Heart right ventricle (tissue), 16 donors: ENCODE measurements at regions not wholly inside any gene's neighbourhood (a gene's known extent, or its start where the extent isn't known, plus 50 kb on each side); places are given as distances from the start of the nearest gene placed in this dataset.

Experiments used
- ATAC-seq, 8 donors: fragments of 200-7000 bp; cut with Tn5 transposase; one replicate each; pipeline ENCODE4 v1.9.1; 2020; ENCODE audit warnings: mild to moderate bottlenecking in 8 of 8, moderate library complexity in 8 of 8, moderate number of reproducible peaks in 1 of 8
- DNase-seq, 2 donors: peaks; one replicate each; pipeline ENCODE4 v3.0.0-alpha.2; 2020
- H3K27ac ChIP-seq, 10 donors: fragments of 200-600 bp; sonication (generic) in 2 of 10; one replicate each; pipeline versions ENCODE4 v1.5.0 to v1.8.0; 2020 to 2022; ENCODE audit warnings: mild to moderate bottlenecking in 3 of 10
- H3K27me3 ChIP-seq, 7 donors: fragments of 200-600 bp; one replicate each; pipeline ENCODE4 v1.8.0; 2021 to 2022; ENCODE audit warnings: mild to moderate bottlenecking in 2 of 7
- H3K36me3 ChIP-seq, 9 donors: fragments of 200-600 bp; sonication (generic) in 1 of 9; one replicate each; pipeline versions ENCODE4 v1.5.0 to v1.8.0; 2020 to 2022; ENCODE audit warnings: mild to moderate bottlenecking in 2 of 9
- H3K4me1 ChIP-seq, 9 donors: fragments of 200-600 bp; sonication (generic) in 1 of 9; one replicate each; pipeline versions ENCODE4 v1.5.0 to v1.8.0; 2020 to 2022; ENCODE audit warnings: mild to moderate bottlenecking in 4 of 9
- H3K4me3 ChIP-seq, 10 donors: fragments of 200-600 bp; sonication (generic) in 2 of 10; one replicate each; pipeline versions ENCODE4 v1.5.0 to v1.8.0; 2020 to 2022; ENCODE audit warnings: mild to moderate bottlenecking in 7 of 10, moderate library complexity in 2 of 10
- H3K9me3 ChIP-seq, 11 donors: fragments of 200-600 bp in 10 of 11; sonication (generic) in 2 of 11; one replicate each; pipeline versions ENCODE4 v1.5.0 to v1.8.0; 2013 to 2022; ENCODE audit warnings: mild to moderate bottlenecking in 2 of 11, control low read depth in 1 of 11, moderate library complexity in 1 of 11
- WGBS, 2 donors: extraction: QIAGEN DNeasy Blood & Tissue Kit; methylation state at CpG; one replicate each; pipeline ENCODE4 v1.1.7; 2013; ENCODE audit warnings: inconsistent platforms in 1 of 2; 5-methylcytosine and 5-hydroxymethylcytosine counted together
- intact Hi-C, 10 donors: fragments of 100-400 bp; cut with DNase I; formaldehyde crosslinking; loops; one replicate each; pipeline versions ENCODE4 v1.11.1 to v1.14.2; 2022
- TF ChIP-seq, protein P1 (sequence below), 9 donors: fragments of 200-600 bp; sonication (generic) in 2 of 9; IDR thresholded peaks; one replicate each; pipeline versions ENCODE4 v1.5.0 to v1.8.0; 2021 to 2022; ENCODE audit warnings: antibody characterized with exemption in 9 of 9, mild to moderate bottlenecking in 5 of 9, moderate library complexity in 1 of 9
- donor health status: Arrhythmogenic right ventricular cardiomyopathy.
- donor health status: ischemic (EF 13 %, LVEDD 7.1; RV severe dilation, severe dysfunction).
- donor health status: healthy with polysubstance abuse.
- donor health status: DM: no; HTN: yes; CAD: no.
- donor health status: DM: no; HTN: no; CAD: no.
- donor health status: ischemic (EF 25% LVEDD 6.9; RV normal size, moderate dysfunction).
- donor health status: ischemic (EF 25% LVEDD 5.7; RV mildly dilated, moderate dysfunction).
- donor health status: healthy.
- donor health status: DM: yes; HTN: yes; CAD: no.
- donor health status: Ischemic cardiomyopathy.
- donor health status: ischemic (EF 35%, LVEDD 5.7; RV mildly dilated, moderate dysfunction).
- donor health status: nonischemic (EF 11% LVEDD 7.7; RV severe dilation, severe dysfunction).
- donor health status: DM: yes; HTN: yes; CAD: no.
- donor health status: PGD.
- donor health status: ischemic (EF 29% LVEDD 5.4; RV normal size, mild dysfunction).
- donor health status: nonischemic (EF 23%, LVEDD 6.1; RV moderate dilation, normal function).

DNA sequence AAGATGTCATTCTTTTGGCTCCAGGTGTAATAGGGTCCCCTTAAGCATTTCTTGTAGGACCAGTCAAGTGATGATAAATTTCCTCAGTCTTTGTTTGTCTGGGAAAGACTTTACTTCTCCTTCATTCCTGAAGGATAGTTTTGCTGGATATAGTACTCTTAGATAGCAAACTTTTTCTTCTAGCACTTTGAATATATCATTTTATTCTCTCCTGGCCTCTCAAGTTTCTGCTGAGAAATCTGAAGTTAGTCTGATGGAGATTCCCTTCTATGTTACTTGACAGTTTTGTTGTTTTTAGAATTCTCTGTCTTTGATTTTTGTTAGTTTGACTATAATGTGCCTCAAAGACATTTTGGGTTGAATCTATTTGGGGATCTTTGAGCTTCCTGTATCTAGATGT is 181.2 kb upstream of the HES1 start:
- Histone ChIP-seq H3K4me3 (no peak overlapping the region), H3K4me1 (no peaks in the 10 kb centered on the region), H3K36me3 (no peaks in the 10 kb centered on the region), H3K27ac (no peak overlapping the region), H3K9me3 (peaks cover 0 to 32% (median 17%) of the 10 kb centered on the region in 11 donors), H3K27me3 (peaks cover 0 to 30% (median 8%) of the 10 kb centered on the region in 7 donors)
- TF ChIP-seq, protein P1, sequence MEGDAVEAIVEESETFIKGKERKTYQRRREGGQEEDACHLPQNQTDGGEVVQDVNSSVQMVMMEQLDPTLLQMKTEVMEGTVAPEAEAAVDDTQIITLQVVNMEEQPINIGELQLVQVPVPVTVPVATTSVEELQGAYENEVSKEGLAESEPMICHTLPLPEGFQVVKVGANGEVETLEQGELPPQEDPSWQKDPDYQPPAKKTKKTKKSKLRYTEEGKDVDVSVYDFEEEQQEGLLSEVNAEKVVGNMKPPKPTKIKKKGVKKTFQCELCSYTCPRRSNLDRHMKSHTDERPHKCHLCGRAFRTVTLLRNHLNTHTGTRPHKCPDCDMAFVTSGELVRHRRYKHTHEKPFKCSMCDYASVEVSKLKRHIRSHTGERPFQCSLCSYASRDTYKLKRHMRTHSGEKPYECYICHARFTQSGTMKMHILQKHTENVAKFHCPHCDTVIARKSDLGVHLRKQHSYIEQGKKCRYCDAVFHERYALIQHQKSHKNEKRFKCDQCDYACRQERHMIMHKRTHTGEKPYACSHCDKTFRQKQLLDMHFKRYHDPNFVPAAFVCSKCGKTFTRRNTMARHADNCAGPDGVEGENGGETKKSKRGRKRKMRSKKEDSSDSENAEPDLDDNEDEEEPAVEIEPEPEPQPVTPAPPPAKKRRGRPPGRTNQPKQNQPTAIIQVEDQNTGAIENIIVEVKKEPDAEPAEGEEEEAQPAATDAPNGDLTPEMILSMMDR (IDR thresholded peaks at IDR 0.05), result no peak
- DNase-seq, result no peak
- intact Hi-C loops, result no loop called here
- no peak for ATAC-seq

DNA sequence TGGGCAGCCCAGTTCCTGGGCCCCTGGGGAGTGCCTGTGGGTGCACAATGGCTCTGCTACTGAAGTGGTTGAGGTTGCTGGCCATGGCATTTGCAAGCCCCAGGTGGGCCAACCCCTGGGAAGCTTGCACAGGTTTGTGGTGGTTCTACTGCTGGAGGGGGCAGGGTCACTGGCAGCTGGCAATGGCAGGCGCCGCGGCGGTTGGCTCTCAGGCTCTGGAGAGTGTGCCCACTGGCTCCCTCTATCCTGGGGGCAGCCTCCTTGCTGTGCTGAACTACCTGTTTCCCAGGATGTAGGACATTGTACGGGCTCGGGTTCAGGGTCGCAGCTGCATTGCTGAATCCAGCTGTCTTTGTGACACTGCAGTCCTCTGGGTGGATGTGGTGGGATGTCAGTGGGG is 180.2 kb upstream of the HES1 start:
- Histone ChIP-seq H3K27ac (no peak overlapping the region), H3K36me3 (no peaks in the 10 kb centered on the region), H3K27me3 (peaks cover 0 to 35% (median 12%) of the 10 kb centered on the region in 7 donors), H3K4me3 (no peak overlapping the region), H3K9me3 (peaks cover 0 to 32% (median 17%) of the 10 kb centered on the region in 11 donors), H3K4me1 (no peaks in the 10 kb centered on the region)
- ATAC-seq (no peak), DNase-seq (no peak)
- intact Hi-C loops, result no loop called here
- 98 to 99% methylated on average over 7 of the region's 7 CpGs for whole genome bisulfite sequencing, 2 donors
- TF ChIP-seq, protein P1 (IDR thresholded peaks at IDR 0.05), result no peak

DNA sequence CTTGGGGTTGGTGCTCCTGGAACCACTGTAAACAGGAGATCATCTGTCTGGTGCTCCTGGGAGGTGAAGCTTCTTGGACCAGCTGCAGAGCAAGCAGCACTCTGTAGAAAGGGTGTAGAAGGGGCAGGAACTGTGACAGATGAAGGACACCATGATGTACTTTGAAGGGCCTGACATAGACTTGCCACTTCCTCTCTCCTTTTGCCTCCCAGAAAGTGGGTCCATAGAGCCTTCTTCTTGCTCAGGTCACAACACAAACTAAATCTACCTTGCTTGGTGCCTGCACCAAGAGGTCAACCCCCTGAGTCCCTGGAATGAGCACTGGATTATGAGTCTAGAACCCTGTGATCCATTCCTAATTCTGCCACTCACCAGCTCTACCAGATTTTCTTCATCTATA is 176.1 kb upstream of the HES1 start:
- intact Hi-C loops, result no loop called here

GRCh38 chr3:193960487-193961274 is 175.3 kb upstream of the HES1 start:
- 63 to 68% methylated on average over 21 of the region's 21 CpGs for WGBS, 2 donors
- DNase-seq (peak in 1 of 2 donors; percentile 34), ATAC-seq (peak; percentile 47 to 84 (median 80))
- Histone ChIP-seq H3K4me1 (peaks cover 0 to 15% (median 0%) of the 10 kb centered on the region in 9 donors), H3K4me3 (no peak overlapping the region), H3K9me3 (peaks cover 0 to 3% (median 0%) of the 10 kb centered on the region in 11 donors), H3K27me3 (peaks cover 0 to 68% (median 32%) of the 10 kb centered on the region in 7 donors), H3K27ac (no peak overlapping the region), H3K36me3 (no peaks in the 10 kb centered on the region)
- TF ChIP-seq, protein P1 (IDR thresholded peaks at IDR 0.05), result no peak
- intact Hi-C loops, result no loop called here

More for the DNA sequence above, 176.1 kb upstream of the HES1 start:
- no peak overlapping the region for H3K27ac ChIP-seq
- H3K27me3 ChIP-seq, result peaks cover 0 to 61% (median 29%) of the 10 kb centered on the region in 7 donors
- H3K4me1 ChIP-seq, result peaks cover 0 to 15% (median 0%) of the 10 kb centered on the region in 9 donors
- H3K9me3 ChIP-seq, result peaks cover 0 to 12% (median 7%) of the 10 kb centered on the region in 11 donors
- H3K36me3 ChIP-seq, result no peaks in the 10 kb centered on the region
- DNase-seq, result no peak
- ATAC-seq, result no peak
- no peak overlapping the region for H3K4me3 ChIP-seq
- TF ChIP-seq, protein P1 (IDR thresholded peaks at IDR 0.05), result no peak
